ENCODE measurements at regions not wholly inside any gene's neighbourhood (a gene's known extent, or its start where the extent isn't known, plus 50 kb on each side); places are given as distances from the start of the nearest gene placed in this dataset.
A peak's percentile ranks its signal among the peaks of the same experiment; 100 is the strongest.

GRCh38 chr12:47391566-47391965, 311.8 kb upstream of the AMIGO2 start:
- Histone ChIP-seq H3K4me3 (no peak overlapping the region), H3K4me1 (no peaks in the 10 kb centered on the region), H3K27me3 (no peaks in the 10 kb centered on the region), H3K36me3 (no peaks in the 10 kb centered on the region), H3K9me3 (no peaks in the 10 kb centered on the region), H3K27ac (no peak overlapping the region)
- DNase-seq (ENCODE audit: low spot score) = no peak
- no peak for TF ChIP-seq CTCF (IDR thresholded peaks at IDR 0.05)

DNA sequence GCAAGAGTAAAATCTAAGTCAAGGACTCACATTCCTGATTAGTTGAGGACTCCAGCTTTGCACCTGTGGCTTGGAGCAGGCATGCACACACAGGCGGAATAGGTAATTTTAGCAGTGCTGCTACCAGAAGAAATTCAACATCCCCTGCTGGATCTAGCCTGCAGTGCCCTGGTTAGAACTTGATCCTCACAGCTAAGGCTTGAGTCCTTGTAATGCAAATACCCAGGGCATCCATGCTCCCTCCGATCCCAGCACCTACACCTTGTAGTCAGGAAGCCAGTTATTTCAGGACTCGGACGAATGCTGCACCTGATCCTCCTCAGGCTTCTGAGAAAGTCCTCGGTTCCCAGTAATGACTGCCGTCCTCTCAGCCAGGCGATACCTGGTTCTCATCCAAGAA, 309.0 kb upstream of the AMIGO2 start:
- no peak for TF ChIP-seq CTCF (IDR thresholded peaks at IDR 0.05)
- no peaks in the 10 kb centered on the region for H3K27me3 ChIP-seq
- DNase-seq (ENCODE audit: low spot score) = no peak

DNA sequence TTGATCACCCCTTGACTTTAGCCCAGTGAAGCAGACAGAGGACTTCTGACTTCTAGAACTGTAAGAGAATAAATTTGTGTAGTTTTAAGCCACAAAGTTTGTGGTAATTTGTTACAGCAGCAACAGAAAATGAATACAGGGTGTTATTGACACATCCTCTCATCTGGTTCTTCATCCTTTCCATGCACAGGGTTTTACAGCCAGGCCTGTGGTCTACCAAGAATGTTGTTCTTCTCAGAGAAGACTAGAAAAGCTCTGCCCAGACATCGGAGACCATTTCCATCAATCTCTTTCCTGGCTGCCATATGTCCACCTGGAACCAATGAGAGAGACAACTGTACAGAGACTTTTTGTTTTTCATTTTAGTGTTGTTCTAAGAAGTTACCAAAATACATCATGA, 308.2 kb upstream of the AMIGO2 start:
- H3K9me3 ChIP-seq = no peaks in the 10 kb centered on the region
- TF ChIP-seq CTCF (IDR thresholded peaks at IDR 0.05) = no peak

More for the DNA sequence above, 309.0 kb upstream of the AMIGO2 start:
- H3K27ac ChIP-seq = no peak overlapping the region
- no peaks in the 10 kb centered on the region for H3K36me3 ChIP-seq
- peaks cover 0 to 7% of the 10 kb centered on the region in 2 donors for H3K4me1 ChIP-seq
- H3K9me3 ChIP-seq = no peaks in the 10 kb centered on the region
- H3K4me3 ChIP-seq = no peak overlapping the region

GRCh38 chr12:47385653-47386052, 305.9 kb upstream of the AMIGO2 start:
- Histone ChIP-seq H3K4me1 (peaks cover 0 to 8% of the 10 kb centered on the region in 2 donors), H3K9me3 (peaks cover 0 to 5% of the 10 kb centered on the region in 2 donors), H3K27me3 (no peaks in the 10 kb centered on the region), H3K27ac (no peak overlapping the region), H3K36me3 (no peaks in the 10 kb centered on the region), H3K4me3 (no peak overlapping the region)
- no peak for TF ChIP-seq CTCF (IDR thresholded peaks at IDR 0.05)
- no peak for DNase-seq (ENCODE audit: low spot score)

More for the DNA sequence above, 308.2 kb upstream of the AMIGO2 start:
- no peak for DNase-seq (ENCODE audit: low spot score)
- H3K4me1 ChIP-seq = peaks cover 0 to 8% of the 10 kb centered on the region in 2 donors
- H3K27ac ChIP-seq = no peak overlapping the region
- no peaks in the 10 kb centered on the region for H3K27me3 ChIP-seq
- H3K4me3 ChIP-seq = no peak overlapping the region
- H3K36me3 ChIP-seq = no peaks in the 10 kb centered on the region

GRCh38 chr12:47383942-47384341, 304.2 kb upstream of the AMIGO2 start:
- no peak for TF ChIP-seq CTCF (IDR thresholded peaks at IDR 0.05)
- DNase-seq (ENCODE audit: low spot score) = no peak
- no peaks in the 10 kb centered on the region for H3K27me3 ChIP-seq
- no peaks in the 10 kb centered on the region for H3K36me3 ChIP-seq
- peaks cover 0 to 5% of the 10 kb centered on the region in 2 donors for H3K9me3 ChIP-seq
- peaks cover 0 to 8% of the 10 kb centered on the region in 2 donors for H3K4me1 ChIP-seq
- peak overlapping the region in 1 of 2 donors; percentile 5 for H3K27ac ChIP-seq
- H3K4me3 ChIP-seq = no peak overlapping the region

- Histone ChIP-seq H3K4me1 (peaks cover 0 to 23% of the 10 kb centered on the region in 2 donors), H3K27me3 (no peaks in the 10 kb centered on the region), H3K4me3 (no peak overlapping the region), H3K9me3 (peaks cover 0 to 5% of the 10 kb centered on the region in 2 donors), H3K36me3 (no peaks in the 10 kb centered on the region), H3K27ac (no peak overlapping the region)
- TF ChIP-seq CTCF (IDR thresholded peaks at IDR 0.05) = no peak
- no peak for DNase-seq (ENCODE audit: low spot score)
Measured at GRCh38 chr12:47382305-47382704, 302.5 kb upstream of the AMIGO2 start.
